NCI-H226 (cell line): ENCODE measurements at regions not wholly inside any gene's neighbourhood (a gene's known extent, or its start where the extent isn't known, plus 50 kb on each side); places are given as distances from the start of the nearest gene placed in this dataset.

ENCODE experiments used
- DNase-seq: peaks from one replicate; pipeline ENCODE4 v3.0.0-alpha.2; 2015

GRCh38 chr1:225707824-225708223, 54.9 kb upstream of the ENAH start:
- no peak for DNase-seq

GRCh38 chr1:225709101-225709500, 56.2 kb upstream of the ENAH start:
- no peak for DNase-seq

GRCh38 chr1:225710804-225711203, 57.9 kb upstream of the ENAH start:
- DNase-seq: peak; percentile 62

- DNase-seq: no peak
Observed at GRCh38 chr1:225711236-225711937, 58.5 kb upstream of the ENAH start.

GRCh38 chr1:225712391-225712790, 59.5 kb upstream of the ENAH start:
- no peak for DNase-seq

GRCh38 chr1:225713281-225713680, 60.4 kb upstream of the ENAH start:
- DNase-seq: peak; percentile 42

- DNase-seq: no peak
Observed at GRCh38 chr1:225720937-225721336, 56.7 kb upstream of the SRP9 start.

- no peak for DNase-seq
Observed at GRCh38 chr1:225724251-225724650, 53.4 kb upstream of the SRP9 start.
